AG10803 (cell line): ENCODE measurements at regions not wholly inside any gene's neighbourhood (a gene's known extent, or its start where the extent isn't known, plus 50 kb on each side); places are given as distances from the start of the nearest gene placed in this dataset.

Experiments used
- DNase-seq: peaks from one replicate; pipeline ENCODE4 v3.0.0; 2010; ENCODE audit warnings: low read depth
- H3K4me3 ChIP-seq: 2 replicates; pipeline ENCODE4 v1.5.1; 2011; ENCODE audit warnings: mild to moderate bottlenecking, low read length, control low read depth
- CTCF ChIP-seq: conservative IDR thresholded peaks from 2 replicates; pipeline ENCODE4 v1.5.1; 2011; ENCODE audit warnings: mild to moderate bottlenecking, low read length, control low read depth, inconsistent platforms

- no peak for DNase-seq
These were observed 83.3 kb downstream of the ZNF608 start for GRCh38 chr5:124663101-124663506.

GRCh38 chr5:124662181-124662781, 84.2 kb downstream of the ZNF608 start:
- DNase-seq: no peak
- no peak for TF ChIP-seq CTCF
- no peak overlapping the region for H3K4me3 ChIP-seq

More at GRCh38 chr5:124663101-124663506, 83.3 kb downstream of the ZNF608 start:
- no peak for TF ChIP-seq CTCF
- no peak overlapping the region for H3K4me3 ChIP-seq

- H3K4me3 ChIP-seq: no peak overlapping the region
- DNase-seq: peak; percentile 81
- TF ChIP-seq CTCF: no peak
These were observed 84.9 kb downstream of the ZNF608 start for GRCh38 chr5:124661317-124662141.

- peak; percentile 33 for DNase-seq
- no peak overlapping the region for H3K4me3 ChIP-seq
- no peak for TF ChIP-seq CTCF
These were observed 86.0 kb downstream of the ZNF608 start for GRCh38 chr5:124660229-124661093.

- no peak for TF ChIP-seq CTCF
- DNase-seq: no peak
- no peak overlapping the region for H3K4me3 ChIP-seq
These were observed 86.6 kb downstream of the ZNF608 start for GRCh38 chr5:124659798-124660197.

GRCh38 chr5:124658867-124659557, 87.4 kb downstream of the ZNF608 start:
- TF ChIP-seq CTCF: no peak
- H3K4me3 ChIP-seq: no peak overlapping the region
- no peak for DNase-seq
